ENCODE measurements at regions not wholly inside any gene's neighbourhood (a gene's known extent, or its start where the extent isn't known, plus 50 kb on each side); places are given as distances from the start of the nearest gene placed in this dataset.
A peak's percentile ranks its signal among the peaks of the same experiment; 100 is the strongest.

GRCh38 chr1:181352695-181353094, 130.6 kb upstream of the CACNA1E start (continued):
- no peak for TF ChIP-seq PRDM2 (tag by site-specific recombination; IDR thresholded peaks at IDR 0.05; ENCODE audit: borderline replicate concordance)
- no peak for TF ChIP-seq ZFHX2 (tag by site-specific recombination; conservative IDR thresholded peaks at IDR 0.05)
- TF ChIP-seq ZNF350 (tag by site-specific recombination; IDR thresholded peaks at IDR 0.05) = no peak
- no peak for TF ChIP-seq SP3 (tag by site-specific recombination; IDR thresholded peaks at IDR 0.05)
- TF ChIP-seq PBX3 (CRISPR knock-in tag; IDR thresholded peaks at IDR 0.05) = no peak
- no peak for TF ChIP-seq ZNF354C (tag by site-specific recombination; IDR thresholded peaks at IDR 0.05; ENCODE audit: borderline replicate concordance, low read depth)

GRCh38 chr1:181353526-181353925, 129.8 kb upstream of the CACNA1E start:
- TF ChIP-seq ZNF521 (tag by site-specific recombination; IDR thresholded peaks at IDR 0.05) (no peak), ZNF518A (tag by site-specific recombination; conservative IDR thresholded peaks at IDR 0.05; ENCODE audit: low read depth) (no peak), ZNF514 (tag by site-specific recombination; IDR thresholded peaks at IDR 0.05) (no peak), ZNF274 (IDR thresholded peaks at IDR 0.05; ENCODE audit: low read length) (no peak), ZNF274 (tag by site-specific recombination; IDR thresholded peaks at IDR 0.05; ENCODE audit: borderline replicate concordance) (no peak), ZNF639 (tag by site-specific recombination; IDR thresholded peaks at IDR 0.05) (no peak), EGR2 (tag by site-specific recombination; IDR thresholded peaks at IDR 0.05; ENCODE audit: low read depth) (peak; percentile 74), ZFP37 (tag by site-specific recombination; IDR thresholded peaks at IDR 0.05) (no peak), ZNF501 (tag by site-specific recombination; IDR thresholded peaks at IDR 0.05) (no peak), KLF16 (tag by site-specific recombination; IDR thresholded peaks at IDR 0.05) (no peak), ZFHX2 (tag by site-specific recombination; conservative IDR thresholded peaks at IDR 0.05) (peak; percentile 40)
- ChIA-PET POLR2A (no interaction called here), CTCF (interaction anchor here (0.6 kb wide), 1 partner anchor 1075 kb away, joined by 3 read pairs; no protein-coding TSS in a partner anchor)
- Histone ChIP-seq H3K27ac (ENCODE audit: extremely low read depth, low read depth, low read length) (no peak overlapping the region), H3K4me3 (ENCODE audit: low read depth, low read length) (no peak overlapping the region), H3K4me1 (ENCODE audit: control insufficient read depth, insufficient read depth, low read length) (no peaks in the 10 kb centered on the region), H3K36me3 (ENCODE audit: control insufficient read depth in 2 of 2, insufficient read depth in 1 of 2, low read length in 2 of 2) (no peaks in the 10 kb centered on the region), H3K9me3 (ENCODE audit: control insufficient read depth, insufficient read depth, low read depth, low read length) (no peaks in the 10 kb centered on the region)
